A549 (cell line): ENCODE measurements at regions not wholly inside any gene's neighbourhood (a gene's known extent, or its start where the extent isn't known, plus 50 kb on each side); places are given as distances from the start of the nearest gene placed in this dataset.

Source experiments
- ATAC-seq, 2 experiments: fragments of 200-7000 bp in 1 of 2; fragments of >200 bp in 1 of 2; cut with Nextera tagmentation in 1 of 2; cut with Tn5 transposase in 1 of 2; 3 replicates each; pipeline versions ENCODE4 v1.8.0 to v1.9.1; 2018 to 2020; ENCODE audit warnings: mild to moderate bottlenecking in 1 of 2, moderate library complexity in 1 of 2
- CTCF ChIA-PET: fragments of 300-600 bp; sonication (Branson Sonifier 250); formaldehyde crosslinking; extraction: SDS; loops from one replicate; lab custom pipeline; 2021; ENCODE audit warnings: antibody characterized with exemption, inconsistent platforms; lab: Yijun Ruan, JAX
- POLR2A ChIA-PET: fragments of 350-600 bp; formaldehyde crosslinking; extraction: SDS; loops from one replicate; lab custom pipeline; 2021; ENCODE audit warnings: antibody characterized with exemption, inconsistent platforms; lab: Yijun Ruan, JAX
- DNase-seq, 2 experiments: peaks; one replicate each; pipeline versions ENCODE4 v3.0.0 to v3.0.0-alpha.2; 2011 to 2016; ENCODE audit warnings: low read depth in 1 of 2, low spot score in 1 of 2
- FAIRE-seq: peaks from 2 replicates; lab custom pipeline; 2011; peaks lifted over from hg19 to GRCh38; lab: Jason Lieb, UNC
- H3K27ac ChIP-seq, 2 experiments: fragments of >200 bp; sonication (Bioruptor Twin); formaldehyde crosslinking; 3 replicates each; pipeline ENCODE4 v1.5.1; 2016 to 2017
- H3K4me1 ChIP-seq: fragments of >200 bp; sonication (Bioruptor Twin); formaldehyde crosslinking; 3 replicates; pipeline ENCODE4 v1.6.1; 2016
- H3K4me2 ChIP-seq: fragments of >200 bp; sonication (Bioruptor Twin); formaldehyde crosslinking; 3 replicates; pipeline ENCODE4 v1.6.1; 2016
- H3K4me3 ChIP-seq: fragments of >200 bp; sonication (Bioruptor Twin); formaldehyde crosslinking; 3 replicates; pipeline ENCODE4 v1.5.1; 2016
- H3K9me3 ChIP-seq: fragments of >200 bp; sonication (Bioruptor Twin); formaldehyde crosslinking; 3 replicates; pipeline ENCODE4 v1.6.1; 2016
- BHLHE40 ChIP-seq: IDR thresholded peaks from 2 replicates; pipeline ENCODE4 v1.6.1; 2012; ENCODE audit warnings: low read depth, low read length, inconsistent platforms
- CBX8 ChIP-seq: fragments of 200-600 bp; sonication (generic); IDR thresholded peaks from 2 replicates; pipeline ENCODE4 v1.6.1; 2016
- CEBPB ChIP-seq, 2 experiments: fragments of >200 bp in 1 of 2; sonication (Bioruptor Twin) in 1 of 2; formaldehyde crosslinking in 1 of 2; IDR thresholded peaks; 2 replicates each; pipeline ENCODE4 v1.6.1; 2012 to 2016
- CHD4 ChIP-seq: fragments of 200-600 bp; sonication (generic); IDR thresholded peaks from 2 replicates; pipeline ENCODE4 v1.6.1; 2016; ENCODE audit warnings: antibody characterized with exemption, mild to moderate bottlenecking, borderline replicate concordance
- FOXS1 ChIP-seq: fragments of 250-450 bp; sonication (Bioruptor Pico); IDR thresholded peaks from 2 replicates; pipeline ENCODE4 v1.5.0; 2020; ENCODE audit warnings: mild to moderate bottlenecking, moderate library complexity
- GATA3 ChIP-seq: IDR thresholded peaks from 2 replicates; pipeline ENCODE4 v1.6.1; 2012; ENCODE audit warnings: borderline replicate concordance
- HEYL ChIP-seq: fragments of 250-450 bp; sonication (Bioruptor Pico); IDR thresholded peaks from 2 replicates; pipeline ENCODE4 v1.8.0; 2021; ENCODE audit warnings: mild to moderate bottlenecking, moderate library complexity
- JUN ChIP-seq, 2 experiments: fragments of >200 bp; sonication (Bioruptor Twin); formaldehyde crosslinking; IDR thresholded peaks; 2 replicates in 1 of 2; 3 replicates in 1 of 2; pipeline ENCODE4 v1.6.1; 2016 to 2017
- KDM5A ChIP-seq: fragments of 200-600 bp; sonication (generic); IDR thresholded peaks from 2 replicates; pipeline ENCODE4 v1.6.1; 2016; ENCODE audit warnings: antibody characterized with exemption, mild to moderate bottlenecking
- MAFK ChIP-seq: fragments of 450-650 bp; IDR thresholded peaks from 2 replicates; pipeline ENCODE4 v1.6.1; 2014; ENCODE audit not compliant: partially characterized antibody
- MYC ChIP-seq: IDR thresholded peaks from 2 replicates; pipeline ENCODE4 v1.6.1; 2012; ENCODE audit warnings: mild to moderate bottlenecking, inconsistent platforms, low read length, improper control_type of control experiment, borderline replicate concordance
- NPAS2 ChIP-seq: fragments of 250-450 bp; sonication (Bioruptor Pico); IDR thresholded peaks from 2 replicates; pipeline ENCODE4 v1.8.0; 2022; ENCODE audit warnings: mild to moderate bottlenecking, moderate library complexity, borderline replicate concordance
- PHF8 ChIP-seq: fragments of 200-600 bp; sonication (generic); IDR thresholded peaks from 2 replicates; pipeline ENCODE4 v1.6.1; 2016; ENCODE audit warnings: low read depth, mild to moderate bottlenecking, antibody characterized with exemption, moderate library complexity, borderline replicate concordance
- POLR2AphosphoS2 ChIP-seq: conservative IDR thresholded peaks from 2 replicates; pipeline ENCODE4 v1.6.1; 2012; ENCODE audit warnings: low read length, improper control_type of control experiment, inconsistent platforms
- RAD21 ChIP-seq, 2 experiments: fragments of >200 bp in 1 of 2; sonication (Bioruptor Twin) in 1 of 2; formaldehyde crosslinking in 1 of 2; IDR thresholded peaks in 1 of 2; conservative IDR thresholded peaks in 1 of 2; 2 replicates in 1 of 2; 3 replicates in 1 of 2; pipeline ENCODE4 v1.6.1; 2012 to 2018; ENCODE audit warnings: inconsistent platforms in 1 of 2
- RFX5 ChIP-seq: fragments of 450-650 bp; IDR thresholded peaks from 2 replicates; pipeline ENCODE4 v1.7.1; 2014; ENCODE audit warnings: antibody characterized with exemption, mild to moderate bottlenecking, moderate library complexity
- SMC3 ChIP-seq: fragments of >200 bp; sonication (Bioruptor Twin); formaldehyde crosslinking; IDR thresholded peaks from 3 replicates; pipeline ENCODE4 v1.6.1; 2018; ENCODE audit warnings: inconsistent platforms
- SREBF2 ChIP-seq: fragments of 450-650 bp; IDR thresholded peaks from 2 replicates; pipeline ENCODE4 v1.6.1; 2014; ENCODE audit warnings: mild to moderate bottlenecking, moderate library complexity
- ZFP36 ChIP-seq: fragments of 450-650 bp; IDR thresholded peaks from 2 replicates; pipeline ENCODE4 v1.6.1; 2014; ENCODE audit warnings: borderline replicate concordance; ENCODE audit not compliant: partially characterized antibody
- WGBS: methylation state at CpG from one replicate; pipeline ENCODE4 v1.1.6; 2017; ENCODE audit errors: missing lambda C conversion rate; 5-methylcytosine and 5-hydroxymethylcytosine counted together
- TF ChIP-seq, protein P1 (sequence below): IDR thresholded peaks from 2 replicates; pipeline ENCODE4 v1.6.1; 2012; ENCODE audit warnings: low read depth, borderline replicate concordance
- TF ChIP-seq, protein P2 (sequence below): fragments of 450-650 bp; IDR thresholded peaks from 2 replicates; pipeline ENCODE4 v1.6.1; 2014; ENCODE audit warnings: antibody characterized with exemption
- TF ChIP-seq, protein P3 (sequence below): fragments of >200 bp; sonication (Bioruptor Twin); formaldehyde crosslinking; IDR thresholded peaks from 3 replicates; pipeline ENCODE4 v1.5.1; 2016
- TF ChIP-seq, protein P4 (sequence below): fragments of >200 bp; sonication (Bioruptor Twin); formaldehyde crosslinking; IDR thresholded peaks from 3 replicates; pipeline ENCODE4 v1.6.1; 2016
- TF ChIP-seq, protein P5 (sequence below): fragments of >200 bp; sonication (Bioruptor Twin); formaldehyde crosslinking; IDR thresholded peaks from 2 replicates; pipeline ENCODE4 v1.6.1; 2016
- TF ChIP-seq, protein P6 (sequence below): fragments of 250-450 bp; sonication (Bioruptor Pico); IDR thresholded peaks from 2 replicates; pipeline ENCODE4 v1.5.0; 2021; ENCODE audit warnings: mild to moderate bottlenecking, moderate library complexity, borderline replicate concordance
- TF ChIP-seq, protein P7 (sequence below): IDR thresholded peaks from 2 replicates; pipeline ENCODE4 v1.6.1; 2012

DNA sequence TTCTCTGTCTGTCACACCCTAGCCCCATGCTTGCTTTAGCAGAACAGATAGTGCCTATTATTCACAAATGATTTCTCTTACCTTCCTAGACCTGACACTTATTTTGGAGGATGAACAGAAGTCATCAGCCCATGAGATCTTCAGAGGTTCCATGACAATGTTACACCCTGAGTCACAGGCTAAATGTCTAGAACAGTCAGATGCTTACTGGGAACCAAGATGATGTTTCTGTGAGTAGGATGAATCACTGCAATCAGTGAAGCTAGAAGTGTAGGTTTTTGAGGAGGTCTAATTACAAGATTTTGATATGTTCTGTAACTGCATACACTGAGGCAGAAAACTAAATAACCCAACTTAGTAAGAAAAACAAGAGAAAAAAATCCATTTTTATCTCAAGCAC lies 123.0 kb upstream of the THUMPD2 start:
- TF ChIP-seq, protein P1, sequence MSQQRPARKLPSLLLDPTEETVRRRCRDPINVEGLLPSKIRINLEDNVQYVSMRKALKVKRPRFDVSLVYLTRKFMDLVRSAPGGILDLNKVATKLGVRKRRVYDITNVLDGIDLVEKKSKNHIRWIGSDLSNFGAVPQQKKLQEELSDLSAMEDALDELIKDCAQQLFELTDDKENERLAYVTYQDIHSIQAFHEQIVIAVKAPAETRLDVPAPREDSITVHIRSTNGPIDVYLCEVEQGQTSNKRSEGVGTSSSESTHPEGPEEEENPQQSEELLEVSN: no peak
- TF ChIP-seq JUN (IDR thresholded peaks at IDR 0.05): no peak
- TF ChIP-seq, protein P2, sequence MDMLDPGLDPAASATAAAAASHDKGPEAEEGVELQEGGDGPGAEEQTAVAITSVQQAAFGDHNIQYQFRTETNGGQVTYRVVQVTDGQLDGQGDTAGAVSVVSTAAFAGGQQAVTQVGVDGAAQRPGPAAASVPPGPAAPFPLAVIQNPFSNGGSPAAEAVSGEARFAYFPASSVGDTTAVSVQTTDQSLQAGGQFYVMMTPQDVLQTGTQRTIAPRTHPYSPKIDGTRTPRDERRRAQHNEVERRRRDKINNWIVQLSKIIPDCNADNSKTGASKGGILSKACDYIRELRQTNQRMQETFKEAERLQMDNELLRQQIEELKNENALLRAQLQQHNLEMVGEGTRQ: no peak
- no peak for TF ChIP-seq RAD21 (conservative IDR thresholded peaks at IDR 0.05 in 1 of 2, IDR thresholded peaks at IDR 0.05 in 1 of 2)
- TF ChIP-seq NPAS2 (CRISPR knock-in tag): no peak
- TF ChIP-seq ZFP36: no peak
- TF ChIP-seq, protein P3, sequence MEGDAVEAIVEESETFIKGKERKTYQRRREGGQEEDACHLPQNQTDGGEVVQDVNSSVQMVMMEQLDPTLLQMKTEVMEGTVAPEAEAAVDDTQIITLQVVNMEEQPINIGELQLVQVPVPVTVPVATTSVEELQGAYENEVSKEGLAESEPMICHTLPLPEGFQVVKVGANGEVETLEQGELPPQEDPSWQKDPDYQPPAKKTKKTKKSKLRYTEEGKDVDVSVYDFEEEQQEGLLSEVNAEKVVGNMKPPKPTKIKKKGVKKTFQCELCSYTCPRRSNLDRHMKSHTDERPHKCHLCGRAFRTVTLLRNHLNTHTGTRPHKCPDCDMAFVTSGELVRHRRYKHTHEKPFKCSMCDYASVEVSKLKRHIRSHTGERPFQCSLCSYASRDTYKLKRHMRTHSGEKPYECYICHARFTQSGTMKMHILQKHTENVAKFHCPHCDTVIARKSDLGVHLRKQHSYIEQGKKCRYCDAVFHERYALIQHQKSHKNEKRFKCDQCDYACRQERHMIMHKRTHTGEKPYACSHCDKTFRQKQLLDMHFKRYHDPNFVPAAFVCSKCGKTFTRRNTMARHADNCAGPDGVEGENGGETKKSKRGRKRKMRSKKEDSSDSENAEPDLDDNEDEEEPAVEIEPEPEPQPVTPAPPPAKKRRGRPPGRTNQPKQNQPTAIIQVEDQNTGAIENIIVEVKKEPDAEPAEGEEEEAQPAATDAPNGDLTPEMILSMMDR: no peak
- TF ChIP-seq SMC3: no peak
- no peak for TF ChIP-seq CBX8
- TF ChIP-seq BHLHE40: no peak
- no peak for TF ChIP-seq MAFK
- no peak for TF ChIP-seq MYC
- no peak for TF ChIP-seq FOXS1
- TF ChIP-seq CEBPB (IDR thresholded peaks at IDR 0.05): no peak
- ChIA-PET CTCF (no interaction called here), POLR2A (no interaction called here)
- H3K9me3 ChIP-seq: no peaks in the 10 kb centered on the region
- no peak overlapping the region for H3K4me3 ChIP-seq
- no peaks in the 10 kb centered on the region for H3K4me1 ChIP-seq
- H3K27ac ChIP-seq: no peak overlapping the region
- ATAC-seq (no peak), DNase-seq (no peak), FAIRE-seq (no peak)
- no peak overlapping the region for H3K4me2 ChIP-seq

DNA sequence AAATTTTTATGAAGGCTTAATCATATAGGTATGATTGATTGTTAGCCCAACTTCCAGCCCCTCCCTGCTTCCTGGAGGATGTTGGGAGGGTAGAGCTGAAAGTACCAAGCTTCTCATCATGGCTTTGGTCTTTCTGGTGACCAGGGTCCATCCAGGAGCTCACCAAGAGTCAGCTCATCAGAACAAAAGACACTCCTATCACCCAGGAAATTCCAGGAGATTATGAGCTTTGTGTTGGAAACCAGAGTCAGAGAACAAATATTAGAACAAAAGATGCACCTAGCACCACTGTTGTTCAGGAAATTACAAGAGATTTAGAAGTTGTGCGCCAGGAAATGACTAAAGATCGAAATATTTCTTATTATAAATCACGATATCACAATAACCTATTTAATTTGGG lies 119.9 kb upstream of the THUMPD2 start:
- CTCF ChIA-PET: interaction anchor here (1.5 to 2.4 kb wide), 2 partner anchors 12 to 15 kb away, joined by 6 read pairs; no protein-coding TSS in a partner anchor
- no peaks in the 10 kb centered on the region for H3K9me3 ChIP-seq
- DNase-seq (no peak), ATAC-seq (no peak), FAIRE-seq (no peak)
- TF ChIP-seq, protein P4, sequence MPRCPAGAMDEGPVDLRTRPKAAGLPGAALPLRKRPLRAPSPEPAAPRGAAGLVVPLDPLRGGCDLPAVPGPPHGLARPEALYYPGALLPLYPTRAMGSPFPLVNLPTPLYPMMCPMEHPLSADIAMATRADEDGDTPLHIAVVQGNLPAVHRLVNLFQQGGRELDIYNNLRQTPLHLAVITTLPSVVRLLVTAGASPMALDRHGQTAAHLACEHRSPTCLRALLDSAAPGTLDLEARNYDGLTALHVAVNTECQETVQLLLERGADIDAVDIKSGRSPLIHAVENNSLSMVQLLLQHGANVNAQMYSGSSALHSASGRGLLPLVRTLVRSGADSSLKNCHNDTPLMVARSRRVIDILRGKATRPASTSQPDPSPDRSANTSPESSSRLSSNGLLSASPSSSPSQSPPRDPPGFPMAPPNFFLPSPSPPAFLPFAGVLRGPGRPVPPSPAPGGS: no peak
- TF ChIP-seq PHF8 (no peak), ZFP36 (no peak), SREBF2 (no peak), RFX5 (no peak), FOXS1 (no peak), GATA3 (no peak), CHD4 (no peak), POLR2AphosphoS2 (no peak), HEYL (CRISPR knock-in tag) (no peak), KDM5A (no peak)
- TF ChIP-seq, protein P5, sequence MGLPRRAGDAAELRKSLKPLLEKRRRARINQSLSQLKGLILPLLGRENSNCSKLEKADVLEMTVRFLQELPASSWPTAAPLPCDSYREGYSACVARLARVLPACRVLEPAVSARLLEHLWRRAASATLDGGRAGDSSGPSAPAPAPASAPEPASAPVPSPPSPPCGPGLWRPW: no peak
- TF ChIP-seq, protein P6, sequence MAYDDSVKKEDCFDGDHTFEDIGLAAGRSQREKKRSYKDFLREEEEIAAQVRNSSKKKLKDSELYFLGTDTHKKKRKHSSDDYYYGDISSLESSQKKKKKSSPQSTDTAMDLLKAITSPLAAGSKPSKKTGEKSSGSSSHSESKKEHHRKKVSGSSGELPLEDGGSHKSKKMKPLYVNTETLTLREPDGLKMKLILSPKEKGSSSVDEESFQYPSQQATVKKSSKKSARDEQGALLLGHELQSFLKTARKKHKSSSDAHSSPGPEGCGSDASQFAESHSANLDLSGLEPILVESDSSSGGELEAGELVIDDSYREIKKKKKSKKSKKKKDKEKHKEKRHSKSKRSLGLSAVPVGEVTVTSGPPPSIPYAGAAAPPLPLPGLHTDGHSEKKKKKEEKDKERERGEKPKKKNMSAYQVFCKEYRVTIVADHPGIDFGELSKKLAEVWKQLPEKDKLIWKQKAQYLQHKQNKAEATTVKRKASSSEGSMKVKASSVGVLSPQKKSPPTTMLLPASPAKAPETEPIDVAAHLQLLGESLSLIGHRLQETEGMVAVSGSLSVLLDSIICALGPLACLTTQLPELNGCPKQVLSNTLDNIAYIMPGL (CRISPR knock-in tag): no peak
- TF ChIP-seq, protein P7, sequence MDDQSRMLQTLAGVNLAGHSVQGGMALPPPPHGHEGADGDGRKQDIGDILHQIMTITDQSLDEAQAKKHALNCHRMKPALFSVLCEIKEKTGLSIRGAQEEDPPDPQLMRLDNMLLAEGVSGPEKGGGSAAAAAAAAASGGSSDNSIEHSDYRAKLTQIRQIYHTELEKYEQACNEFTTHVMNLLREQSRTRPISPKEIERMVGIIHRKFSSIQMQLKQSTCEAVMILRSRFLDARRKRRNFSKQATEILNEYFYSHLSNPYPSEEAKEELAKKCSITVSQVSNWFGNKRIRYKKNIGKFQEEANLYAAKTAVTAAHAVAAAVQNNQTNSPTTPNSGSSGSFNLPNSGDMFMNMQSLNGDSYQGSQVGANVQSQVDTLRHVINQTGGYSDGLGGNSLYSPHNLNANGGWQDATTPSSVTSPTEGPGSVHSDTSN: no peak
- no peak overlapping the region for H3K27ac ChIP-seq
- H3K4me1 ChIP-seq: no peaks in the 10 kb centered on the region
- no peak overlapping the region for H3K4me3 ChIP-seq
- no peak overlapping the region for H3K4me2 ChIP-seq
- POLR2A ChIA-PET: no interaction called here
- 11% methylated on average over 3 of the region's 3 CpGs for WGBS
